D721Med (cell line): ENCODE measurements at regions not wholly inside any gene's neighbourhood (a gene's known extent, or its start where the extent isn't known, plus 50 kb on each side); places are given as distances from the start of the nearest gene placed in this dataset.

Source experiments
- DNase-seq: peaks from one replicate; pipeline ENCODE4 v3.0.0; 2011; ENCODE audit warnings: low spot score; ENCODE audit not compliant: insufficient read length
- FAIRE-seq: peaks from 2 replicates; lab custom pipeline; 2011; peaks lifted over from hg19 to GRCh38; lab: Jason Lieb, UNC
- CTCF ChIP-seq: IDR thresholded peaks from 2 replicates; pipeline ENCODE4 v1.5.1; 2012; ENCODE audit warnings: mild to moderate bottlenecking, control low read depth; ENCODE audit not compliant: insufficient read depth; ENCODE audit errors: missing control alignments

GRCh38 chr22:33971561-33971961 is 51.3 kb upstream of the LARGE1 start:
- DNase-seq (no peak), FAIRE-seq (no peak)
- no peak for TF ChIP-seq CTCF

- FAIRE-seq (no peak), DNase-seq (no peak)
- TF ChIP-seq CTCF: no peak
These were observed 55.6 kb upstream of the LARGE1 start for GRCh38 chr22:33975841-33976240.

- no peak for TF ChIP-seq CTCF
- DNase-seq (no peak), FAIRE-seq (no peak)
These were observed 63.3 kb upstream of the LARGE1 start for GRCh38 chr22:33983558-33983957.

- no peak for TF ChIP-seq CTCF
- DNase-seq (no peak), FAIRE-seq (no peak)
These were observed 63.9 kb upstream of the LARGE1 start for GRCh38 chr22:33984211-33984610.

GRCh38 chr22:33984656-33985285 is 64.5 kb upstream of the LARGE1 start:
- FAIRE-seq: no peak

GRCh38 chr22:33985506-33985905 is 65.2 kb upstream of the LARGE1 start:
- no peak for TF ChIP-seq CTCF
- FAIRE-seq (no peak), DNase-seq (no peak)

More at GRCh38 chr22:33984656-33985285, 64.5 kb upstream of the LARGE1 start:
- no peak for DNase-seq
- TF ChIP-seq CTCF: no peak

GRCh38 chr22:33986167-33986771 is 66.0 kb upstream of the LARGE1 start:
- FAIRE-seq (no peak), DNase-seq (no peak)
- TF ChIP-seq CTCF: no peak
